H1 (cell line): ENCODE measurements at regions not wholly inside any gene's neighbourhood (a gene's known extent, or its start where the extent isn't known, plus 50 kb on each side); places are given as distances from the start of the nearest gene placed in this dataset.
A peak's percentile ranks its signal among the peaks of the same experiment; 100 is the strongest.

Experiments
- CTCF ChIA-PET: fragments of 300-600 bp; sonication (Branson Sonifier 250); formaldehyde crosslinking; loops from one replicate; lab custom pipeline; 2021; ENCODE audit not compliant: partially characterized antibody; lab: Charles Lee
- POLR2A ChIA-PET: fragments of 300-600 bp; sonication (Branson Sonifier 250); formaldehyde crosslinking; loops from one replicate; lab custom pipeline; 2021; ENCODE audit warnings: inconsistent platforms; ENCODE audit not compliant: partially characterized antibody; lab: Charles Lee
- DNase-seq, 2 experiments: peaks; one replicate each; pipeline versions ENCODE4 v3.0.0 to v3.0.0-alpha.2; 2010 to 2022; ENCODE audit warnings: low spot score in 2 of 2, low read depth in 1 of 2, mixed read lengths in 1 of 2
- FAIRE-seq: peaks from 2 replicates; lab custom pipeline; 2011; peaks lifted over from hg19 to GRCh38; lab: Jason Lieb, UNC
- H2AFZ ChIP-seq: 2 replicates; pipeline ENCODE4 v1.8.1; 2012; ENCODE audit warnings: low read length, inconsistent platforms
- H2AK5ac ChIP-seq: 2 replicates; pipeline ENCODE4 v1.6.1; 2013; ENCODE audit warnings: low read depth, low read length
- H2BK120ac ChIP-seq: replicated peaks from 2 replicates; pipeline ENCODE3; 2013; ENCODE audit warnings: low read depth, low read length, inconsistent platforms
- H2BK12ac ChIP-seq: 2 replicates; pipeline ENCODE4 v1.6.1; 2013; ENCODE audit warnings: low read depth, low read length
- H2BK15ac ChIP-seq: 2 replicates; pipeline ENCODE4 v1.6.1; 2013; ENCODE audit warnings: low read length
- H2BK20ac ChIP-seq: 2 replicates; pipeline ENCODE4 v1.6.1; 2013; ENCODE audit warnings: low read length
- H2BK5ac ChIP-seq: 2 replicates; pipeline ENCODE4 v1.6.1; 2013; ENCODE audit warnings: low read depth, low read length
- H3K14ac ChIP-seq: 2 replicates; pipeline ENCODE4 v1.6.1; 2013; ENCODE audit warnings: inconsistent platforms; ENCODE audit not compliant: insufficient read length
- H3K18ac ChIP-seq: 2 replicates; pipeline ENCODE4 v1.6.1; 2013; ENCODE audit warnings: low read length; ENCODE audit errors: extremely low read depth
- H3K23ac ChIP-seq: 2 replicates; pipeline ENCODE4 v1.6.1; 2013; ENCODE audit warnings: inconsistent platforms; ENCODE audit not compliant: insufficient read length
- H3K23me2 ChIP-seq: 2 replicates; pipeline ENCODE4 v1.6.1; 2013; ENCODE audit warnings: low read depth, low read length
- H3K27ac ChIP-seq: 2 replicates; pipeline ENCODE4 v1.6.1; 2011; ENCODE audit warnings: low read depth, low read length, inconsistent platforms
- H3K27me3 ChIP-seq, 4 experiments: replicated peaks in 1 of 4; 1 replicate in 1 of 4; 2 replicates in 3 of 4; pipeline versions ENCODE4 v1.6.1 to v1.8.1; 2011 to 2013; ENCODE audit warnings: low read length in 3 of 4, mild to moderate bottlenecking in 3 of 4, inconsistent platforms in 2 of 4, mixed read lengths in 2 of 4, moderate library complexity in 1 of 4; ENCODE audit not compliant: control insufficient read depth in 3 of 4, insufficient read depth in 3 of 4; ENCODE audit errors: extremely low read depth in 1 of 4
- H3K36me3 ChIP-seq, 4 experiments: 2 replicates each; pipeline versions ENCODE4 v1.6.1 to v1.8.1; 2011 to 2013; ENCODE audit warnings: mild to moderate bottlenecking in 4 of 4, low read length in 3 of 4, moderate library complexity in 2 of 4, control low read depth in 1 of 4, inconsistent platforms in 1 of 4; ENCODE audit not compliant: insufficient read depth in 4 of 4, control insufficient read depth in 2 of 4
- H3K4ac ChIP-seq: replicated peaks from 2 replicates; pipeline ENCODE3; 2013; ENCODE audit warnings: low read length, low read depth, mixed read lengths, inconsistent platforms; ENCODE audit not compliant: insufficient read length
- H3K4me1 ChIP-seq, 4 experiments: replicated peaks in 1 of 4; 1 replicate in 1 of 4; 2 replicates in 3 of 4; pipeline versions ENCODE4 v1.6.1 to v1.8.1; 2011 to 2013; ENCODE audit warnings: low read length in 3 of 4, inconsistent platforms in 2 of 4, mixed read lengths in 1 of 4; ENCODE audit not compliant: insufficient read depth in 4 of 4, control insufficient read depth in 3 of 4
- H3K4me2 ChIP-seq, 2 experiments: 2 replicates each; pipeline versions ENCODE4 v1.6.1 to v1.8.1; 2011 to 2013; ENCODE audit warnings: low read depth in 2 of 2, low read length in 2 of 2, control low read depth in 1 of 2, inconsistent platforms in 1 of 2, mild to moderate bottlenecking in 1 of 2; ENCODE audit not compliant: insufficient read depth in 1 of 2
- H3K4me3 ChIP-seq, 4 experiments: fragments of 200-600, 300-600 bp in 1 of 4; sonication (generic), shearing (Covaris generic), sonication (Bioruptor Twin) in 1 of 4; 2 replicates each; pipeline versions ENCODE4 v1.5.1 to v1.8.1; 2011 to 2016; ENCODE audit warnings: low read length in 4 of 4, low read depth in 3 of 4, control low read depth in 2 of 4, inconsistent platforms in 2 of 4, mild to moderate bottlenecking in 2 of 4, mixed read lengths in 1 of 4, moderate library complexity in 1 of 4; ENCODE audit not compliant: insufficient read depth in 2 of 4; ENCODE audit errors: extremely low read depth in 1 of 4
- H3K56ac ChIP-seq: replicated peaks from 2 replicates; pipeline ENCODE3; 2013; ENCODE audit warnings: low read depth, mild to moderate bottlenecking, mixed read lengths, low read length, inconsistent platforms; ENCODE audit not compliant: insufficient read length
- H3K79me1 ChIP-seq: 2 replicates; pipeline ENCODE4 v1.6.1; 2013; ENCODE audit warnings: low read depth, low read length, control low read depth
- H3K79me2 ChIP-seq, 2 experiments: 2 replicates each; pipeline versions ENCODE4 v1.6.1 to v1.8.1; 2012 to 2013; ENCODE audit warnings: low read length in 2 of 2, mild to moderate bottlenecking in 2 of 2, inconsistent platforms in 1 of 2; ENCODE audit not compliant: insufficient read depth in 2 of 2, control insufficient read depth in 1 of 2
- H3K9ac ChIP-seq, 4 experiments: replicated peaks in 1 of 4; 1 replicate in 1 of 4; 2 replicates in 3 of 4; pipeline versions ENCODE4 v1.6.1 to v1.8.1; 2011 to 2013; ENCODE audit warnings: low read depth in 3 of 4, low read length in 3 of 4, control low read depth in 2 of 4, mild to moderate bottlenecking in 2 of 4, moderate library complexity in 2 of 4, inconsistent platforms in 1 of 4; ENCODE audit errors: extremely low read depth in 1 of 4
- H3K9me3 ChIP-seq, 2 experiments: 2 replicates each; pipeline versions ENCODE4 v1.6.1 to v1.8.1; 2012 to 2013; ENCODE audit warnings: mild to moderate bottlenecking in 2 of 2, moderate library complexity in 2 of 2, control low read depth in 1 of 2, inconsistent platforms in 1 of 2, low read depth in 1 of 2, low read length in 1 of 2, mixed read lengths in 1 of 2; ENCODE audit not compliant: insufficient read depth in 2 of 2
- H4K20me1 ChIP-seq, 2 experiments: replicated peaks in 1 of 2; 2 replicates each; pipeline versions ENCODE3 to v1.8.1; 2011 to 2013; ENCODE audit warnings: inconsistent platforms in 2 of 2, low read length in 2 of 2, mild to moderate bottlenecking in 1 of 2; ENCODE audit not compliant: insufficient read depth in 2 of 2, control insufficient read depth in 1 of 2
- H4K5ac ChIP-seq: 2 replicates; pipeline ENCODE4 v1.6.1; 2013; ENCODE audit warnings: low read length, low read depth, mixed read lengths, inconsistent platforms; ENCODE audit not compliant: insufficient read length
- H4K8ac ChIP-seq: 2 replicates; pipeline ENCODE4 v1.8.0; 2013; ENCODE audit warnings: mild to moderate bottlenecking, moderate library complexity, low read length, inconsistent platforms; ENCODE audit not compliant: insufficient read depth; ENCODE audit errors: extremely low read depth
- H4K91ac ChIP-seq: replicated peaks from 2 replicates; pipeline ENCODE3; 2013; ENCODE audit warnings: low read length, mixed read lengths, inconsistent platforms; ENCODE audit not compliant: insufficient read length
- ASH2L ChIP-seq: fragments of 200-600, 300-600 bp; sonication (generic); IDR thresholded peaks from one replicate; pipeline ENCODE4 v1.7.1; 2017; ENCODE audit warnings: low read length
- BRCA1 ChIP-seq: IDR thresholded peaks from 2 replicates; pipeline ENCODE4 v1.6.1; 2012; ENCODE audit warnings: low read depth, low read length, improper control_type of control experiment
- CHD2 ChIP-seq: IDR thresholded peaks from 2 replicates; pipeline ENCODE4 v1.6.1; 2012; ENCODE audit warnings: low read length, improper control_type of control experiment
- EP300 ChIP-seq, 2 experiments: IDR thresholded peaks; 1 replicate in 1 of 2; 2 replicates in 1 of 2; pipeline ENCODE4 v1.6.1; 2011 to 2012; ENCODE audit warnings: low read depth in 2 of 2, low read length in 2 of 2, mild to moderate bottlenecking in 2 of 2, borderline replicate concordance in 1 of 2, inconsistent platforms in 1 of 2, moderate library complexity in 1 of 2
- FOSL1 ChIP-seq: IDR thresholded peaks from 2 replicates; pipeline ENCODE4 v1.6.1; 2011; ENCODE audit warnings: mild to moderate bottlenecking, low read depth, low read length, moderate library complexity; ENCODE audit not compliant: insufficient read depth
- HDAC6 ChIP-seq: IDR thresholded peaks from one replicate; pipeline ENCODE4 v1.7.1; 2012; ENCODE audit warnings: low read depth, mild to moderate bottlenecking, inconsistent platforms, low read length, moderate library complexity
- JUND ChIP-seq: IDR thresholded peaks from 2 replicates; pipeline ENCODE4 v1.6.1; 2011; ENCODE audit warnings: mild to moderate bottlenecking, improper control_type of control experiment, low read length
- NANOG ChIP-seq: IDR thresholded peaks from 2 replicates; pipeline ENCODE4 v1.6.1; 2011; ENCODE audit warnings: low read length, low read depth, mild to moderate bottlenecking, inconsistent platforms; ENCODE audit not compliant: insufficient read depth, poor library complexity, severe bottlenecking
- SP4 ChIP-seq: IDR thresholded peaks from 2 replicates; pipeline ENCODE4 v1.6.1; 2012; ENCODE audit warnings: low read length, inconsistent platforms
- TAF7 ChIP-seq: optimal IDR thresholded peaks from 2 replicates; pipeline ENCODE3; 2011; ENCODE audit warnings: low read depth, mild to moderate bottlenecking, inconsistent platforms, low read length, moderate library complexity, borderline replicate concordance
- WGBS, 2 experiments: shearing (Covaris generic) in 1 of 2; methylation state at CpG; one replicate each; pipeline versions ENCODE4 v1.1.6 to v1.1.7; 2013 to 2015; ENCODE audit warnings: low lambda C conversion rate in 2 of 2, mixed read lengths in 2 of 2, inconsistent platforms in 1 of 2, low coverage in 1 of 2, missing lambda C conversion rate in 1 of 2; ENCODE audit not compliant: insufficient replicate concordance in 2 of 2, insufficient coverage in 1 of 2, insufficient read length in 1 of 2; ENCODE audit errors: extremely low coverage in 1 of 2, missing lambda C conversion rate in 1 of 2; 5-methylcytosine and 5-hydroxymethylcytosine counted together

DNA sequence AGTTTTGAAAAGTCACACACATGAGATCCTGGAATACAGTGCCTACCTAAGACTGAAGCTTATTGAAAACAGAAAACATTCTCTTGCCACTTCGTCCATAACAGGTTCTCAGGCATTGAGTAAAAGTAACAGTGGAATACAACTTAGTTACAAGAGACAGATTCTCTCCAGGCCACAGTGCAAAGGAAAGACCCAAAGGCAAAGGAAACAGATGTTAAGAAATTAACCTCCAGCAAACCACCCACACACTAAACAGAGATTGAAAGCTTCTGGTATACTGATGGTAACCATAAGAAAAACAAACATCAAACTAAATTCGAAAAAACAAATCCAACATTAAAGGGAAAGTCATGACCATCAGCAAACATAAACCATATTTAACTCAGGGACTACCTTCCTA, 914.7 kb downstream of the SLITRK5 start:
- no peak overlapping the region for H3K27ac ChIP-seq
- H3K9me3 ChIP-seq = no peaks in the 10 kb centered on the region
- H3K4me1 ChIP-seq = no peaks in the 10 kb centered on the region
- no peak overlapping the region for H2BK5ac ChIP-seq
- H2BK120ac ChIP-seq = no peak overlapping the region
- H3K23ac ChIP-seq = no peak overlapping the region
- no peak overlapping the region for H2BK12ac ChIP-seq
- H2BK20ac ChIP-seq = no peak overlapping the region
- H3K9ac ChIP-seq = no peak overlapping the region; a peak in 1 of 7 replicates
- H3K27me3 ChIP-seq = no peaks in the 10 kb centered on the region
- H2AK5ac ChIP-seq = no peak overlapping the region
- no peaks in the 10 kb centered on the region for H3K23me2 ChIP-seq
- H3K4ac ChIP-seq = no peak overlapping the region
- no peak overlapping the region for H4K91ac ChIP-seq
- no peak overlapping the region for H4K5ac ChIP-seq
- H4K8ac ChIP-seq = no peak overlapping the region
- no peaks in the 10 kb centered on the region for H4K20me1 ChIP-seq
- H2BK15ac ChIP-seq = no peak overlapping the region
- no peak overlapping the region for H3K18ac ChIP-seq
- FAIRE-seq = no peak
- TF ChIP-seq SP4 = no peak
- TF ChIP-seq BRCA1 = no peak
- TF ChIP-seq FOSL1 = no peak
- TF ChIP-seq JUND = no peak
- TF ChIP-seq ASH2L = no peak
- no peak for TF ChIP-seq HDAC6
- no peak for TF ChIP-seq NANOG
- TF ChIP-seq EP300 (IDR thresholded peaks at IDR 0.05; ENCODE audit: borderline replicate concordance in 1 of 2, low read depth in 2 of 2, low read length in 2 of 2) = no peak
- TF ChIP-seq CHD2 = no peak
- TF ChIP-seq TAF7 = no peak
- no peaks in the 10 kb centered on the region for H3K79me2 ChIP-seq
- ChIA-PET CTCF (no interaction called here), POLR2A (no interaction called here)
- 0 out of 2 replicates have a peak overlapping the region, but pooled peaks have one; percentile 17 for H2AFZ ChIP-seq
- H3K56ac ChIP-seq = no peak overlapping the region
- H3K79me1 ChIP-seq = no peaks in the 10 kb centered on the region
- no peak overlapping the region for H3K4me3 ChIP-seq
- no peak for DNase-seq
- WGBS, 2 experiments = 89% methylated on average over 2 of the region's 2 CpGs; no CpG with 5 or more reads in 1 of the 2 experiments
- H3K4me2 ChIP-seq = no peak overlapping the region
- no peak overlapping the region for H3K14ac ChIP-seq
- no peaks in the 10 kb centered on the region for H3K36me3 ChIP-seq
